HCT116 (cell line): ENCODE measurements at regions not wholly inside any gene's neighbourhood (a gene's known extent, or its start where the extent isn't known, plus 50 kb on each side); places are given as distances from the start of the nearest gene placed in this dataset.

Experiments used
- ATAC-seq: fragments of 200-7000 bp; cut with Tn5 transposase; 2 replicates; pipeline ENCODE4 v1.9.1; 2020; ENCODE audit warnings: mild to moderate bottlenecking, moderate library complexity
- BruUV-seq: library from RNA; stranded (reverse); fragments of 400-500 nt; replicated peaks from 2 replicates; lab custom pipeline; 2021; lab: Mats Ljungman, UMichigan
- CTCF ChIA-PET: fragments of 300-600 bp; sonication (Branson Sonifier 250); formaldehyde crosslinking; loops from one replicate; lab custom pipeline; 2021; ENCODE audit warnings: antibody characterized with exemption; lab: Charles Lee
- POLR2A ChIA-PET: fragments of 300-600, 350-600 bp; sonication (Branson Sonifier 250); formaldehyde crosslinking; loops from one replicate; lab custom pipeline; 2021; ENCODE audit warnings: antibody characterized with exemption; lab: Charles Lee
- RAD21 ChIA-PET, 2 experiments: fragments of 300-600 bp; sonication (Branson Sonifier 250); formaldehyde crosslinking; loops; one replicate each; lab custom pipeline; 2023; ENCODE audit warnings: low total read pairs in 2 of 2; ENCODE audit not compliant: uncharacterized antibody in 2 of 2, unreplicated experiment in 2 of 2, low non-redundant PET in 1 of 2; lab: Charles Lee
- DNase-seq: peaks from one replicate; pipeline ENCODE4 v3.0.0-alpha.2; 2010; ENCODE audit warnings: low read depth, low spot score
- H2AFZ ChIP-seq: fragments of 200-600 bp; shearing (Covaris generic), sonication (generic); 2 replicates; pipeline ENCODE4 v1.6.1; 2017; ENCODE audit warnings: low read depth, mixed run types, mixed read lengths, antibody characterized with exemption, low read length; ENCODE audit not compliant: poor library complexity, severe bottlenecking
- H3K27ac ChIP-seq: 2 replicates; pipeline ENCODE4 v1.5.1; 2012; ENCODE audit warnings: low read depth, low read length
- H3K27me3 ChIP-seq: fragments of 200-600 bp; sonication (generic); 2 replicates; pipeline ENCODE4 v1.6.1; 2016; ENCODE audit warnings: mixed run types, low read length, mixed read lengths; ENCODE audit not compliant: insufficient read depth
- H3K36me3 ChIP-seq, 2 experiments: fragments of 200-500 bp in 1 of 2; fragments of 200-600 bp in 1 of 2; sonication (Bioruptor generic) in 1 of 2; sonication (generic) in 1 of 2; 2 replicates each; pipeline versions ENCODE4 v1.5.1 to v1.6.1; 2014 to 2016; ENCODE audit warnings: low read length in 2 of 2, inconsistent platforms in 1 of 2, mixed read lengths in 1 of 2, mixed run types in 1 of 2; ENCODE audit not compliant: insufficient read depth in 2 of 2, control insufficient read depth in 1 of 2
- H3K4me1 ChIP-seq, 2 experiments: fragments of 200-600 bp in 1 of 2; sonication (generic) in 1 of 2; 2 replicates each; pipeline versions ENCODE4 v1.5.1 to v1.6.1; 2012 to 2017; ENCODE audit warnings: low read length in 2 of 2, inconsistent platforms in 1 of 2, mild to moderate bottlenecking in 1 of 2, mixed read lengths in 1 of 2, mixed run types in 1 of 2, moderate library complexity in 1 of 2; ENCODE audit not compliant: insufficient read depth in 2 of 2, control insufficient read depth in 1 of 2
- H3K4me2 ChIP-seq: fragments of 200-600 bp; sonication (generic); 2 replicates; pipeline ENCODE4 v1.6.1; 2017; ENCODE audit warnings: mixed run types, low read length, mixed read lengths
- H3K4me3 ChIP-seq, 2 experiments: fragments of 200-600 bp in 1 of 2; sonication (generic) in 1 of 2; replicated peaks in 1 of 2; 2 replicates each; pipeline ENCODE4 v1.5.1; 2011 to 2016; ENCODE audit warnings: low read length in 2 of 2, control low read depth in 1 of 2, low read depth in 1 of 2, mild to moderate bottlenecking in 1 of 2, mixed read lengths in 1 of 2, mixed run types in 1 of 2
- H3K79me2 ChIP-seq: fragments of 200-600 bp; sonication (generic); 2 replicates; pipeline ENCODE4 v1.6.1; 2017; ENCODE audit warnings: mild to moderate bottlenecking, mixed run types, low read length, moderate library complexity, mixed read lengths; ENCODE audit not compliant: insufficient read depth
- H3K9ac ChIP-seq: fragments of 200-600 bp; sonication (generic); 2 replicates; pipeline ENCODE4 v1.6.1; 2016; ENCODE audit warnings: low read length, mixed read lengths
- H3K9me2 ChIP-seq: fragments of 200-600 bp; sonication (generic), shearing (Covaris generic); 2 replicates; pipeline ENCODE4 v1.6.1; 2017; ENCODE audit warnings: mixed run types, mild to moderate bottlenecking, moderate library complexity; ENCODE audit not compliant: insufficient read depth
- H3K9me3 ChIP-seq, 2 experiments: fragments of 200-500 bp in 1 of 2; fragments of 200-600 bp in 1 of 2; sonication (Bioruptor generic) in 1 of 2; sonication (generic) in 1 of 2; 2 replicates each; pipeline ENCODE4 v1.6.1; 2014 to 2017; ENCODE audit warnings: low read length in 2 of 2, mixed read lengths in 2 of 2, inconsistent platforms in 1 of 2, low read depth in 1 of 2, mild to moderate bottlenecking in 1 of 2, mixed run types in 1 of 2, moderate library complexity in 1 of 2; ENCODE audit not compliant: control insufficient read depth in 1 of 2, insufficient read depth in 1 of 2
- H4K20me1 ChIP-seq: fragments of 200-600 bp; sonication (generic), shearing (Covaris generic); 2 replicates; pipeline ENCODE4 v1.6.1; 2017; ENCODE audit warnings: mixed run types, mild to moderate bottlenecking, moderate library complexity; ENCODE audit not compliant: insufficient read depth
- ATF3 ChIP-seq: IDR thresholded peaks from 2 replicates; pipeline ENCODE4 v1.6.1; 2012
- CEBPB ChIP-seq: IDR thresholded peaks from 2 replicates; pipeline ENCODE4 v1.6.1; 2012; ENCODE audit warnings: low read depth
- ELF1 ChIP-seq: IDR thresholded peaks from 2 replicates; pipeline ENCODE4 v1.6.1; 2012; ENCODE audit warnings: low read depth, borderline replicate concordance
- EZH2 ChIP-seq: fragments of 200-600 bp; sonication (generic); IDR thresholded peaks from 2 replicates; pipeline ENCODE4 v1.6.1; 2017; ENCODE audit warnings: antibody characterized with exemption, mixed run types
- FOSL1 ChIP-seq: IDR thresholded peaks from 2 replicates; pipeline ENCODE4 v1.6.1; 2012; ENCODE audit warnings: low read depth
- MAX ChIP-seq: IDR thresholded peaks from 2 replicates; pipeline ENCODE4 v1.6.1; 2012
- REST ChIP-seq: IDR thresholded peaks from 2 replicates; pipeline ENCODE4 v1.6.1; 2012; ENCODE audit warnings: low read depth
- SP1 ChIP-seq: IDR thresholded peaks from 2 replicates; pipeline ENCODE4 v1.6.1; 2012; ENCODE audit warnings: low read depth
- SRF ChIP-seq: IDR thresholded peaks from 2 replicates; pipeline ENCODE4 v1.6.1; 2012; ENCODE audit warnings: low read depth
- ZBTB33 ChIP-seq: IDR thresholded peaks from 2 replicates; pipeline ENCODE4 v1.6.1; 2011; ENCODE audit warnings: mild to moderate bottlenecking, low read length, moderate library complexity; ENCODE audit not compliant: insufficient replicate concordance; ENCODE audit errors: extremely low read depth
- intact Hi-C: fragments of 100-400 bp; cut with micrococcal nuclease; formaldehyde crosslinking; loops from 2 replicates; pipeline ENCODE4 v1.10.0; 2022

- Histone ChIP-seq H3K9me3 (no peaks in the 10 kb centered on the region), H3K4me3 (no peak overlapping the region), H3K4me2 (no peak overlapping the region), H3K4me1 (no peaks in the 10 kb centered on the region), H3K9me2 (no peaks in the 10 kb centered on the region), H3K79me2 (no peaks in the 10 kb centered on the region), H3K9ac (no peak overlapping the region), H3K27me3 (no peaks in the 10 kb centered on the region), H2AFZ (no peak overlapping the region), H4K20me1 (no peaks in the 10 kb centered on the region), H3K36me3 (no peaks in the 10 kb centered on the region), H3K27ac (no peak overlapping the region)
- intact Hi-C loops: no loop called here
- POLR2A ChIA-PET: no interaction called here
- CTCF ChIA-PET: no interaction called here
- ATAC-seq (no peak), DNase-seq (no peak)
- RAD21 ChIA-PET: no interaction called here
- no TSS peak for BruUV-seq
- TF ChIP-seq REST (no peak), ZBTB33 (no peak), ATF3 (no peak), SRF (no peak), SP1 (no peak), MAX (no peak), CEBPB (no peak), FOSL1 (no peak), ELF1 (no peak), EZH2 (no peak)
Measured at GRCh38 chr11:104655066-104655465, 243.2 kb downstream of the CASP12 start.
